ENCODE measurements at regions not wholly inside any gene's neighbourhood (a gene's known extent, or its start where the extent isn't known, plus 50 kb on each side); places are given as distances from the start of the nearest gene placed in this dataset.

DNA sequence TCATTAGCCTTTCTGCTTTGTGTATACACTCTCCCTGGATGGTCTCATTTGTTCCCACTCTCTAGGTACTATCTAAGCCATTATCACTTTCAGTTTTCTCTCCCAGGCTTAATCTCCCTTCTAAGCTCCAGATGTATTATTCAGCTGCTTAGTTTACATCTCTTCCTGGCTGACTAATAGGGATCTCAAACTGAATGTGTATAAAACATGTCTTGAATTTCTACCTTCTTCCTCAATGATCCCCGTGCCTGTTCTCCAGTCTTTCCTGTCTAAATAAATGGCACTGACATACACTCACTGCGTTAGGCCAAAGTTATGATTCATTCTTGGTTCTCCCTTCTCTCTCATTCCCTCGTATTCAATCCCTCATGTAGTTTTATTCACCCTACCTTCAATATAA, 127.3 kb downstream of the NR2F2 start:
- Histone ChIP-seq H3K27ac (ENCODE audit: low read length) (no peak overlapping the region), H3K27me3 (replicated peaks; ENCODE audit: insufficient read depth, low read length) (no peaks in the 10 kb centered on the region), H3F3A (ENCODE audit: insufficient read depth, low read length) (no peaks in the 10 kb centered on the region), H3K4me3 (ENCODE audit: low read length) (no peak overlapping the region), H4K20me1 (ENCODE audit: insufficient read depth, low read length) (no peaks in the 10 kb centered on the region), H3K4me1 (ENCODE audit: low read length) (no peaks in the 10 kb centered on the region), H3K9me3 (replicated peaks; ENCODE audit: insufficient read depth, low read length) (no peaks in the 10 kb centered on the region), H3K9me2 (replicated peaks; ENCODE audit: insufficient read depth, low read length) (no peaks in the 10 kb centered on the region), H3K9ac (ENCODE audit: low read length) (no peak overlapping the region), H3K79me2 (ENCODE audit: low read length) (no peaks in the 10 kb centered on the region), H3K4me2 (ENCODE audit: low read depth, low read length) (no peak overlapping the region), H2AFZ (ENCODE audit: low read length) (no peak overlapping the region), H3K36me3 (replicated peaks; ENCODE audit: insufficient read depth, low read length) (no peaks in the 10 kb centered on the region)
- DNase-seq: no peak
- TF ChIP-seq, protein P1, sequence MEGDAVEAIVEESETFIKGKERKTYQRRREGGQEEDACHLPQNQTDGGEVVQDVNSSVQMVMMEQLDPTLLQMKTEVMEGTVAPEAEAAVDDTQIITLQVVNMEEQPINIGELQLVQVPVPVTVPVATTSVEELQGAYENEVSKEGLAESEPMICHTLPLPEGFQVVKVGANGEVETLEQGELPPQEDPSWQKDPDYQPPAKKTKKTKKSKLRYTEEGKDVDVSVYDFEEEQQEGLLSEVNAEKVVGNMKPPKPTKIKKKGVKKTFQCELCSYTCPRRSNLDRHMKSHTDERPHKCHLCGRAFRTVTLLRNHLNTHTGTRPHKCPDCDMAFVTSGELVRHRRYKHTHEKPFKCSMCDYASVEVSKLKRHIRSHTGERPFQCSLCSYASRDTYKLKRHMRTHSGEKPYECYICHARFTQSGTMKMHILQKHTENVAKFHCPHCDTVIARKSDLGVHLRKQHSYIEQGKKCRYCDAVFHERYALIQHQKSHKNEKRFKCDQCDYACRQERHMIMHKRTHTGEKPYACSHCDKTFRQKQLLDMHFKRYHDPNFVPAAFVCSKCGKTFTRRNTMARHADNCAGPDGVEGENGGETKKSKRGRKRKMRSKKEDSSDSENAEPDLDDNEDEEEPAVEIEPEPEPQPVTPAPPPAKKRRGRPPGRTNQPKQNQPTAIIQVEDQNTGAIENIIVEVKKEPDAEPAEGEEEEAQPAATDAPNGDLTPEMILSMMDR (IDR thresholded peaks at IDR 0.05; ENCODE audit: low read length): no peak
- TF ChIP-seq EZH2phosphoT487 (IDR thresholded peaks at IDR 0.05; ENCODE audit: low read length) (no peak), EZH2 (optimal IDR thresholded peaks at IDR 0.05; ENCODE audit: low read depth, low read length) (no peak)

DNA sequence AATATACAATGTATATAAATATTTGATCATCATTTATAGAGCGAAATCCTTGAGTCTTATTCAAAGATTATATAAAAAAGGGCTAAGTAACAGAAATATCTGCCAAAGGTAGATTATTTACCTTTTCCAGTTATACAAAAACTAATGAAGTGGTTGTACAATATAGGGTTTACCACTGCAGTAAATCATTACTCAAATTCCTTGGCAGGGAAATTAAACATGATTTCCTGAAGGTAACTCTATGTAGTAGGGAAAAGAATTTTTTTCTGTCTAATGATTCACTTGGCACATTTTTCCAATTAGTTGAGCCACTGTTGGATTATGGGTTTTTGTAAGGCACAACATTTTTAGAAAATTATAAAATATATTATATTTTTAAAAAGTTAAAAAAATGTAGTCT, 129.6 kb downstream of the NR2F2 start:
- H3K27me3 ChIP-seq (replicated peaks; ENCODE audit: insufficient read depth, low read length): no peaks in the 10 kb centered on the region
- TF ChIP-seq EZH2 (optimal IDR thresholded peaks at IDR 0.05; ENCODE audit: low read depth, low read length) (no peak), EZH2phosphoT487 (IDR thresholded peaks at IDR 0.05; ENCODE audit: low read length) (no peak)
- TF ChIP-seq, protein P1 (IDR thresholded peaks at IDR 0.05; ENCODE audit: low read length): no peak
- H3K79me2 ChIP-seq (ENCODE audit: low read length): no peaks in the 10 kb centered on the region
- H3K36me3 ChIP-seq (replicated peaks; ENCODE audit: insufficient read depth, low read length): no peaks in the 10 kb centered on the region
- H3K9me2 ChIP-seq (replicated peaks; ENCODE audit: insufficient read depth, low read length): no peaks in the 10 kb centered on the region
- H3F3A ChIP-seq (ENCODE audit: insufficient read depth, low read length): no peaks in the 10 kb centered on the region
- H3K27ac ChIP-seq (ENCODE audit: low read length): no peak overlapping the region
- DNase-seq: no peak
- no peak overlapping the region for H3K4me3 ChIP-seq (ENCODE audit: low read length)
- H3K4me1 ChIP-seq (ENCODE audit: low read length): no peaks in the 10 kb centered on the region
- no peak overlapping the region for H2AFZ ChIP-seq (ENCODE audit: low read length)
- H3K9me3 ChIP-seq (replicated peaks; ENCODE audit: insufficient read depth, low read length): no peaks in the 10 kb centered on the region
- H3K4me2 ChIP-seq (ENCODE audit: low read depth, low read length): no peak overlapping the region
- no peaks in the 10 kb centered on the region for H4K20me1 ChIP-seq (ENCODE audit: insufficient read depth, low read length)
- no peak overlapping the region for H3K9ac ChIP-seq (ENCODE audit: low read length)

DNA sequence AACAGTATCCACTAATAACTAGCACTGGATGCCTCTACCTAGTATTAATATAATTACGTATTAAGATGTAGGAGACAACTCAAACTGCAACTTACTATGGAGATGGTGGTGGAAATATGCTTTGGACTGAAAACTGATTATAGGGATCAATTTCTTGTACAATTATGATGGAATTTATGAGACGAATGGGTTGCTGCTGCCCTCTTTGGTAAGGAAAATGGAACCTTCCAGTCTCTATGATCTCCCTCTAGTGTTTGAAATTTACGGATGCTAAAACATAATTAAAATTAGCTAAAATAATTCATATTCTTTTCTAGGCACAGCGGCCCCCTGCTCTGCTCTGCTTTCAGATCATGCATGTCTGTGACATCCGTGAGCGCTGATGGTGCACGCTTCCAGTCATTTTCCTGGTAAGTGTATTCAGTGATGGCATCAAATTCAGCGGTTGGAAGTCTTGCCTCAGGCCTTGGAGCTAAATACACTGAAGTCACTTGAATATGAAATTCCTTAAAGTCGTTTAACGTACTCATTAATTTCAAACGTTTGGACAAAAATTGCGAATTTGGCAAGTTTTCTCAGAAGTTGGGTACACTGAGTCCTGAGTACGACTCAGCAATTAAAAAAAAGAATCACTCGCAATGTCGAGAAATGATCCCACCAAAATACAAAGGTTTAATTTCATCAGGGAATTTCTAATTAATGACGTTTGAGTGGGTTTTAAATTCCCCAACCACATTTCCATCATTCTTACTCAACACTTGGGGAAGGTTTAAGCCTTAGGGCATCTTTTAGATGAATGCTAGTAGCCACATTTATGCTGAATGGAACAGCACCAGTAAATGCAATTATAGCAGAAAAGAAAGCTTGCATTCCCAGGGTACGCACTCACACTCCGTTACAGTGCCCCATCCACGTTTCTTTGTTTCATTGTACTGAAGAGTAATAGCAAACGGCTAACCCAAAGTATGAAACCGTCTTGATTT, 132.6 kb downstream of the NR2F2 start:
- H3K27me3 ChIP-seq (replicated peaks; ENCODE audit: insufficient read depth, low read length): no peaks in the 10 kb centered on the region
- no peak overlapping the region for H3K9ac ChIP-seq (ENCODE audit: low read length)
- H3K9me2 ChIP-seq (replicated peaks; ENCODE audit: insufficient read depth, low read length): no peaks in the 10 kb centered on the region
- H4K20me1 ChIP-seq (ENCODE audit: insufficient read depth, low read length): no peaks in the 10 kb centered on the region
- H3K79me2 ChIP-seq (ENCODE audit: low read length): no peaks in the 10 kb centered on the region
- H3K4me1 ChIP-seq (ENCODE audit: low read length): no peaks in the 10 kb centered on the region
- no peak overlapping the region for H3K27ac ChIP-seq (ENCODE audit: low read length)
- no peaks in the 10 kb centered on the region for H3F3A ChIP-seq (ENCODE audit: insufficient read depth, low read length)
- TF ChIP-seq EZH2 (optimal IDR thresholded peaks at IDR 0.05; ENCODE audit: low read depth, low read length) (no peak), EZH2phosphoT487 (IDR thresholded peaks at IDR 0.05; ENCODE audit: low read length) (no peak)
- TF ChIP-seq, protein P1 (IDR thresholded peaks at IDR 0.05; ENCODE audit: low read length): no peak
- no peaks in the 10 kb centered on the region for H3K9me3 ChIP-seq (replicated peaks; ENCODE audit: insufficient read depth, low read length)
- no peak overlapping the region for H3K4me3 ChIP-seq (ENCODE audit: low read length)
- H2AFZ ChIP-seq (ENCODE audit: low read length): no peak overlapping the region
- no peak for DNase-seq
- H3K36me3 ChIP-seq (replicated peaks; ENCODE audit: insufficient read depth, low read length): no peaks in the 10 kb centered on the region
- H3K4me2 ChIP-seq (ENCODE audit: low read depth, low read length): no peak overlapping the region

Measured in MM.1S (cell line).